HepG2 (cell line): ENCODE measurements at regions not wholly inside any gene's neighbourhood (a gene's known extent, or its start where the extent isn't known, plus 50 kb on each side); places are given as distances from the start of the nearest gene placed in this dataset.

Source experiments
- BCL6 ChIP-seq: IDR thresholded peaks from 2 replicates; pipeline ENCODE4 v1.6.1; 2016; ENCODE audit warnings: missing genetic modification reagents, missing compliant biosample characterization
- CBX1 ChIP-seq: IDR thresholded peaks from one replicate; pipeline ENCODE4 v1.6.1; 2016; ENCODE audit warnings: antibody characterized with exemption, low read depth
- CC2D1A ChIP-seq: sonication (generic); formaldehyde crosslinking; IDR thresholded peaks from 2 replicates; pipeline ENCODE4 v1.8.1; 2023; ENCODE audit warnings: mild to moderate bottlenecking, missing genetic modification reagents
- CEBPG ChIP-seq: IDR thresholded peaks from 2 replicates; pipeline ENCODE4 v1.6.1; 2016
- FOXK1 ChIP-seq: sonication (generic); formaldehyde crosslinking; IDR thresholded peaks from 2 replicates; pipeline ENCODE4 v1.4.0; 2020; ENCODE audit warnings: low read depth, missing genetic modification reagents, borderline replicate concordance
- FOXO1 ChIP-seq: sonication (generic); formaldehyde crosslinking; IDR thresholded peaks from 2 replicates; pipeline ENCODE4 v1.4.0; 2020; ENCODE audit warnings: missing genetic modification reagents
- FOXP1 ChIP-seq, 2 experiments: fragments of 450-650 bp in 1 of 2; IDR thresholded peaks; 2 replicates each; pipeline ENCODE4 v1.6.1; 2017 to 2018; ENCODE audit warnings: antibody characterized with exemption in 1 of 2
- IKZF1 ChIP-seq: fragments of 450-650 bp; IDR thresholded peaks from 2 replicates; pipeline ENCODE4 v1.7.1; 2016
- SNAPC2 ChIP-seq: sonication (generic); formaldehyde crosslinking; IDR thresholded peaks from 2 replicates; pipeline ENCODE4 v1.8.1; 2022; ENCODE audit warnings: mild to moderate bottlenecking, missing genetic modification reagents
- STAG1 ChIP-seq: sonication (generic); formaldehyde crosslinking; IDR thresholded peaks from 2 replicates; pipeline ENCODE4 v1.4.0; 2020; ENCODE audit warnings: missing genetic modification reagents
- TARDBP ChIP-seq: sonication (generic); formaldehyde crosslinking; IDR thresholded peaks from 2 replicates; pipeline ENCODE4 v1.8.0; 2022; ENCODE audit warnings: mild to moderate bottlenecking, missing genetic modification reagents
- TFDP1 ChIP-seq: IDR thresholded peaks from 2 replicates; pipeline ENCODE4 v1.6.1; 2016; ENCODE audit warnings: missing compliant biosample characterization, missing genetic modification reagents, borderline replicate concordance
- TP53 ChIP-seq: sonication (generic); formaldehyde crosslinking; conservative IDR thresholded peaks from 2 replicates; pipeline ENCODE4 v1.4.0; 2020; ENCODE audit warnings: missing genetic modification reagents
- TRAFD1 ChIP-seq: sonication (generic); formaldehyde crosslinking; IDR thresholded peaks from 2 replicates; pipeline ENCODE4 v1.5.1; 2020; ENCODE audit warnings: missing genetic modification reagents, mild to moderate bottlenecking, borderline replicate concordance
- ZNF317 ChIP-seq: sonication (generic); formaldehyde crosslinking; IDR thresholded peaks from 2 replicates; pipeline ENCODE4 v1.5.0; 2020; ENCODE audit warnings: mild to moderate bottlenecking, missing genetic modification reagents
- ZNF362 ChIP-seq: sonication (generic); formaldehyde crosslinking; IDR thresholded peaks from 2 replicates; pipeline ENCODE4 v1.4.0; 2020; ENCODE audit warnings: missing genetic modification reagents, mild to moderate bottlenecking, borderline replicate concordance
- ZNF430 ChIP-seq: sonication (generic); formaldehyde crosslinking; IDR thresholded peaks from 2 replicates; pipeline ENCODE4 v1.9.0; 2021; ENCODE audit warnings: mild to moderate bottlenecking, missing genetic modification reagents
- ZNF607 ChIP-seq: sonication (generic); formaldehyde crosslinking; IDR thresholded peaks from 2 replicates; pipeline ENCODE4 v1.5.1; 2020; ENCODE audit warnings: missing genetic modification reagents, mild to moderate bottlenecking, borderline replicate concordance
- ZNF609 ChIP-seq: sonication (generic); formaldehyde crosslinking; IDR thresholded peaks from 2 replicates; pipeline ENCODE4 v1.4.0; 2020; ENCODE audit warnings: mild to moderate bottlenecking, missing genetic modification reagents, borderline replicate concordance
- ZNF704 ChIP-seq: sonication (generic); formaldehyde crosslinking; IDR thresholded peaks from 2 replicates; pipeline ENCODE4 v1.8.1; 2023; ENCODE audit warnings: mild to moderate bottlenecking, inconsistent platforms, moderate library complexity, missing genetic modification reagents, borderline replicate concordance
- ZNF761 ChIP-seq: sonication (generic); formaldehyde crosslinking; conservative IDR thresholded peaks from 2 replicates; pipeline ENCODE4 v1.4.0; 2020; ENCODE audit warnings: mild to moderate bottlenecking, missing genetic modification reagents
- ZNF766 ChIP-seq: sonication (generic); formaldehyde crosslinking; IDR thresholded peaks from 2 replicates; pipeline ENCODE4 v1.5.0; 2020; ENCODE audit warnings: missing genetic modification reagents, borderline replicate concordance

GRCh38 chr2:175605640-175606009, 396.4 kb downstream of the LNPK start (continued):
- TF ChIP-seq ZNF362 (CRISPR knock-in tag) (no peak), ZNF607 (no peak), ZNF766 (CRISPR knock-in tag) (no peak), STAG1 (CRISPR knock-in tag) (0 out of 2 replicates have a peak, but pooled peaks have one; percentile 7), FOXO1 (CRISPR knock-in tag) (peak; percentile 86), ZNF317 (CRISPR knock-in tag) (peak; percentile 19; the same call in 1 of the 2 replicates), ZNF704 (no peak), CEBPG (CRISPR knock-in tag) (0 out of 2 replicates have a peak, but pooled peaks have one; percentile 42), TFDP1 (CRISPR knock-in tag) (no peak; the same call in 1 of the 2 replicates), CBX1 (no peak), SNAPC2 (0 out of 2 replicates have a peak, but pooled peaks have one; percentile 16), ZNF609 (no peak), TARDBP (no peak), ZNF761 (CRISPR knock-in tag) (no peak), TP53 (CRISPR knock-in tag) (no peak), FOXK1 (CRISPR knock-in tag) (peak; percentile 50; the same call in 1 of the 2 replicates), ZNF430 (no peak), FOXP1 (IDR thresholded peaks at IDR 0.05) (peak; percentile 71), FOXP1 (CRISPR knock-in tag; IDR thresholded peaks at IDR 0.05) (peak; percentile 96), BCL6 (CRISPR knock-in tag) (peak; percentile 50; the same call in 1 of the 2 replicates), IKZF1 (no peak), CC2D1A (CRISPR knock-in tag) (no peak), TRAFD1 (CRISPR knock-in tag) (no peak)
